CD4-positive, alpha-beta memory T cell (primary cell): ENCODE measurements at regions not wholly inside any gene's neighbourhood (a gene's known extent, or its start where the extent isn't known, plus 50 kb on each side); places are given as distances from the start of the nearest gene placed in this dataset.

Experiments used
- CTCF ChIA-PET: fragments of 350-600 bp; sonication (Branson Sonifier 250); formaldehyde crosslinking; loops from one replicate; lab custom pipeline; 2021; ENCODE audit warnings: inconsistent platforms; ENCODE audit not compliant: partially characterized antibody; lab: Charles Lee
- POLR2A ChIA-PET: fragments of 350-600 bp; sonication (Branson Sonifier 250); formaldehyde crosslinking; loops from one replicate; lab custom pipeline; 2021; ENCODE audit not compliant: partially characterized antibody; lab: Charles Lee
- DNase-seq, 5 donors: peaks; one replicate each; pipeline versions ENCODE4 v3.0.0 to v3.0.0-alpha.2; 2020 to 2022; ENCODE audit warnings: mixed read lengths in 1 of 5
- H3K27ac ChIP-seq: one replicate; pipeline ENCODE4 v1.7.0; 2013; ENCODE audit warnings: low read depth, low read length
- H3K27me3 ChIP-seq: 2 replicates; pipeline ENCODE4 v1.7.0; 2013; ENCODE audit warnings: mild to moderate bottlenecking, low read length, moderate library complexity; ENCODE audit not compliant: insufficient read depth
- H3K36me3 ChIP-seq: 2 replicates; pipeline ENCODE4 v1.7.0; 2013; ENCODE audit warnings: mild to moderate bottlenecking, low read length, moderate library complexity; ENCODE audit not compliant: insufficient read depth
- H3K4me1 ChIP-seq: 2 replicates; pipeline ENCODE4 v1.7.0; 2013; ENCODE audit warnings: mild to moderate bottlenecking, low read length, moderate library complexity; ENCODE audit not compliant: insufficient read depth
- H3K4me3 ChIP-seq, 2 donors: one replicate each; pipeline ENCODE4 v1.7.0; 2013; ENCODE audit warnings: low read length in 2 of 2, mild to moderate bottlenecking in 1 of 2
- H3K9me3 ChIP-seq, 2 donors: one replicate each; pipeline ENCODE4 v1.7.0; 2013; ENCODE audit warnings: low read length in 2 of 2, control low read depth in 1 of 2; ENCODE audit not compliant: control insufficient read depth in 1 of 2
- H3K27ac Mint-ChIP-seq, 7 donors: one replicate each; pipeline ENCODE4 v1.8.0; 2020 to 2021; ENCODE audit warnings: mixed read lengths in 7 of 7, mild to moderate bottlenecking in 6 of 7, inconsistent platforms in 3 of 7, moderate library complexity in 3 of 7
- H3K27me3 Mint-ChIP-seq, 2 donors: one replicate each; pipeline ENCODE4 v1.8.0; 2020 to 2021; ENCODE audit warnings: mixed read lengths in 2 of 2
- H3K36me3 Mint-ChIP-seq, 2 donors: one replicate each; pipeline ENCODE4 v1.8.0; 2020 to 2021; ENCODE audit warnings: mixed read lengths in 2 of 2, inconsistent platforms in 1 of 2, mild to moderate bottlenecking in 1 of 2
- H3K4me1 Mint-ChIP-seq, 4 donors: one replicate each; pipeline ENCODE4 v1.8.0; 2020 to 2021; ENCODE audit warnings: mixed read lengths in 4 of 4, mild to moderate bottlenecking in 1 of 4
- H3K4me3 Mint-ChIP-seq, 8 donors: one replicate each; pipeline ENCODE4 v1.8.0; 2020 to 2021; ENCODE audit warnings: mixed read lengths in 8 of 8, mild to moderate bottlenecking in 7 of 8, moderate library complexity in 6 of 8, inconsistent platforms in 3 of 8
- H3K9me3 Mint-ChIP-seq, 8 donors: one replicate each; pipeline ENCODE4 v1.8.0; 2020 to 2021; ENCODE audit warnings: mixed read lengths in 8 of 8, mild to moderate bottlenecking in 5 of 8, inconsistent platforms in 3 of 8, moderate library complexity in 1 of 8
- intact Hi-C: fragments of 100-400 bp; cut with micrococcal nuclease; formaldehyde crosslinking; loops from one replicate; pipeline ENCODE4 v1.15.1; 2023

DNA sequence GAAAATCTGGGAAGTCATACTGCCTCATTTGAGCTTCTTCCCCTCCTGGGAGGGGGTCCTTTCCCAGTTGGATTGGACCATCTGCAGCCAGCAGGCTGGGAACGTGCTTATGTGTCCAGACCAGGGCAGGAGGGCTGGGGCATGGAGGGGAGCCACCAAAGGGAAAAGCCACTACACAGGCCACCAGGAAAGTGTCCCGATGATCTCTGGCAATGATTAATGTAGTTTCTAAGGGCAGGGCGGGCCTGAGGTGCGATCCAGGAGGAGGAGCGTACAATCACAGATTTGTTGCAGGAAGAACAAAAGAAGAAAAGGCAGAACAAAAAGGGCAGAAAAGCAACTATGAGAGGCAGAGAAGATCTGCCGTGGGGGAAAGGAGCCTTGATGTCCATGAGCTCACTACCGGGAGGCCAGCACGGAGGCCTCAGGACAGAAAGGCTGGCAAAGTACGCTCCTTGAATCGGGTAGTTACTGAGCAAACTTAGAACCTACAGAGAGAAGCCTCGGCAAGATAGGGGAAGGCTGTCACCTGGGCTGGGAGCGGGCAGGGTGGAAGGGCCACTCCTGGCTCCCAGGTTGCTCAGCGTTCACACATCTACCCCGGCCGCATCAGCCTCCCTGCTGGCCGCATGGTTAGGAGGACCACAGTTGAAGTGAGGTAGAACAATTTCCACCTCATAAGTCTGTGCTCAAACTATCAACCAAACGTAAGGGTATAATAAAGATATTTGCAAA, 79.5 kb upstream of the PCSK6 start:
- intact Hi-C loops, result no loop called here
- no peak overlapping the region for H3K27ac ChIP-seq
- no peaks in the 10 kb centered on the region for H3K36me3 ChIP-seq
- peaks cover 0 to 2% (median 0%) of the 10 kb centered on the region in 8 donors for H3K9me3 Mint-ChIP-seq
- ChIA-PET CTCF (no interaction called here), POLR2A (no interaction called here)
- H3K27me3 Mint-ChIP-seq, result peaks cover 13 to 25% of the 10 kb centered on the region in 2 donors
- H3K4me3 Mint-ChIP-seq, result no peak overlapping the region
- H3K4me1 Mint-ChIP-seq, result no peaks in the 10 kb centered on the region
- no peaks in the 10 kb centered on the region for H3K27me3 ChIP-seq
- H3K9me3 ChIP-seq, result no peaks in the 10 kb centered on the region
- no peaks in the 10 kb centered on the region for H3K4me1 ChIP-seq
- no peak overlapping the region for H3K27ac Mint-ChIP-seq
- H3K36me3 Mint-ChIP-seq, result no peaks in the 10 kb centered on the region
- H3K4me3 ChIP-seq, result no peak overlapping the region
- DNase-seq, result no peak

- CTCF ChIA-PET, result interaction anchor here (1.3 kb wide), 1 partner anchor 73 kb away, joined by 3 read pairs; no protein-coding TSS in a partner anchor
Measured at GRCh38 chr15:101568309-101568708, 78.8 kb upstream of the PCSK6 start.

DNA sequence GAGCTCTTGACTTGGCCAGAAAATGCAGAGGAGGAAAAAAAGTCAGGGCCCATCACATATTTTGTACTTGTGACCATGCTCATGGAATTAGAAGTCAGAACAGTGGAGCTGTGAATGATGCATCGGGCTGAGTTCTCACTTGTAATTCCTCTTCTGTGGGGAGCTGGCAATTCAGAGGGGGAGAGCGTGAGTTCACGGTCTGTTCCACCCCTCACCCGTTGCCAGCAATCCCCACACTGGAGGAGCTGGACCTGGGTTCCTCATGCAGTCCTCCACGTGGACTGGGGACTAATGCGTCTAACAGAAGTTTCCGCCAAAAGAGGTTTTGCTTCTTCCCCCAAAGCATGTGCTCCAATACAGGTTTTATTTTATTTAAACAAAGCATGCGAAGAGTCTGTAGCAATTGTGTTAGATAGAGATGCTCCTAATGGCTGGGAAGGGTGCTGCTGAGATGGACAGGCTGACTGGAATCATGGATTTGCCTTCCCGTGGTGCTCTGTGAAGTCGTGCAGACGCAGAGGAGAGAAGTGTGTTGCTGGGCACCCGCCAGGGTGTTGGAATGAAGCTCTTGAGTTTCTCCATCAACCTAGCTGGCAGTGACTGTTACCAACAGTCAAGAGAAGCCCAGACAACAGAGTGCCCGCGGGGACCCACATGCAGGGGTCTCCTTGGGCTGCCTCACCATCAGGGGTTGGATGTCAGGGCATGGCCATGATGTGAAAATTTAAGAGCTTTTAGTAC, 77.4 kb upstream of the PCSK6 start:
- Histone ChIP-seq H3K27me3 (no peaks in the 10 kb centered on the region), H3K9me3 (no peaks in the 10 kb centered on the region), H3K4me1 (no peaks in the 10 kb centered on the region), H3K27ac (no peak overlapping the region), H3K36me3 (no peaks in the 10 kb centered on the region), H3K4me3 (no peak overlapping the region)
- Mint-ChIP-seq H3K4me3 (no peak overlapping the region), H3K36me3 (no peaks in the 10 kb centered on the region), H3K9me3 (no peaks in the 10 kb centered on the region), H3K4me1 (no peaks in the 10 kb centered on the region), H3K27ac (no peak overlapping the region), H3K27me3 (peaks cover 9 to 22% of the 10 kb centered on the region in 2 donors)
- intact Hi-C loops, result no loop called here
- DNase-seq, result no peak
- POLR2A ChIA-PET, result no interaction called here
- CTCF ChIA-PET, result interaction anchor here (1.3 kb wide), 1 partner anchor 75 kb away, joined by 3 read pairs; no protein-coding TSS in a partner anchor

More at GRCh38 chr15:101568309-101568708, 78.8 kb upstream of the PCSK6 start:
- Mint-ChIP-seq H3K4me3 (no peak overlapping the region), H3K4me1 (no peaks in the 10 kb centered on the region), H3K36me3 (no peaks in the 10 kb centered on the region), H3K9me3 (peaks cover 0 to 2% (median 0%) of the 10 kb centered on the region in 8 donors), H3K27ac (no peak overlapping the region), H3K27me3 (peaks cover 10 to 20% of the 10 kb centered on the region in 2 donors)
- Histone ChIP-seq H3K4me3 (no peak overlapping the region), H3K4me1 (no peaks in the 10 kb centered on the region), H3K36me3 (no peaks in the 10 kb centered on the region), H3K27me3 (no peaks in the 10 kb centered on the region), H3K27ac (no peak overlapping the region), H3K9me3 (no peaks in the 10 kb centered on the region)
- intact Hi-C loops, result no loop called here
- POLR2A ChIA-PET, result no interaction called here
- no peak for DNase-seq

GRCh38 chr15:101565377-101565776, 75.9 kb upstream of the PCSK6 start:
- Mint-ChIP-seq H3K27ac (no peak overlapping the region), H3K9me3 (no peaks in the 10 kb centered on the region), H3K4me3 (no peak overlapping the region), H3K4me1 (no peaks in the 10 kb centered on the region), H3K27me3 (peaks cover 11 to 22% of the 10 kb centered on the region in 2 donors), H3K36me3 (no peaks in the 10 kb centered on the region)
- Histone ChIP-seq H3K4me1 (no peaks in the 10 kb centered on the region), H3K27ac (no peak overlapping the region), H3K4me3 (no peak overlapping the region), H3K36me3 (no peaks in the 10 kb centered on the region), H3K27me3 (no peaks in the 10 kb centered on the region), H3K9me3 (no peaks in the 10 kb centered on the region)
- ChIA-PET CTCF (no interaction called here), POLR2A (no interaction called here)
- intact Hi-C loops, result no loop called here
- DNase-seq, result no peak

DNA sequence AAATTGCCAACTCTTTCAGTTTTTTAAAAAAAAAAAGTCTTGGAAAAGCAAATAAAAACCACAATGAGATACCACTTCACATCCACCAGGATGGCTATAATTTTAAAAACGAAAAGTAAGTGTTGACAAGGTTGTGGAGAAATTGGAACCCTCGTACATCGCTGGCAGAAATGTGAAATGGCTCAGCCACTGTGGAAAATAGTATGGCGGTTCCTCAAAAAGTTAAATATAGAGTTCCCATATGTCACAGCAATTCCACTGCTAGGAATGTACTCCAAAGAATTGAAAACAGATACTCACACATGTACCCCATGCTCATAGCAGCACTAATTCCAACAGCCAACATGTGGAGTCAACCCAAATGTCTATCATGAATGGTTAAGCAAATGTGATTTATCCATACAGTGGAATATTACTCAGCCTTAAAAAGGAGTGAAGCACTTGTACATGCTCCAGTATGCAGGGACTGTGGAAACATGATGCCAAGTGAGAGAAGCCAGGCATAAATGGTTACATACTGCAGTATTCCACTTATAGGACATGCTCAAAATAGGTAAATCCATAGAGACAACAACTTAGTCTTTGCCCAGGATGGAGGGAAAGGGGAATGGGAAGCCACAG, 73.8 kb upstream of the PCSK6 start:
- H3K36me3 ChIP-seq, result no peaks in the 10 kb centered on the region
- H3K4me1 Mint-ChIP-seq, result no peaks in the 10 kb centered on the region
- peaks cover 14 to 28% of the 10 kb centered on the region in 2 donors for H3K27me3 Mint-ChIP-seq
- ChIA-PET CTCF (no interaction called here), POLR2A (no interaction called here)
- no peak for DNase-seq
- no peak overlapping the region for H3K4me3 ChIP-seq
- intact Hi-C loops, result no loop called here
- no peaks in the 10 kb centered on the region for H3K9me3 Mint-ChIP-seq
- H3K9me3 ChIP-seq, result no peaks in the 10 kb centered on the region
- H3K27ac Mint-ChIP-seq, result no peak overlapping the region
- no peaks in the 10 kb centered on the region for H3K36me3 Mint-ChIP-seq
- no peak overlapping the region for H3K4me3 Mint-ChIP-seq
- H3K27ac ChIP-seq, result no peak overlapping the region
- H3K4me1 ChIP-seq, result no peaks in the 10 kb centered on the region
- H3K27me3 ChIP-seq, result no peaks in the 10 kb centered on the region

- no peak for DNase-seq
- H3K27me3 ChIP-seq, result no peaks in the 10 kb centered on the region
- Mint-ChIP-seq H3K4me3 (no peak overlapping the region), H3K27ac (no peak overlapping the region), H3K9me3 (no peaks in the 10 kb centered on the region), H3K36me3 (no peaks in the 10 kb centered on the region), H3K27me3 (peaks cover 14 to 27% of the 10 kb centered on the region in 2 donors), H3K4me1 (no peaks in the 10 kb centered on the region)
- no peak overlapping the region for H3K4me3 ChIP-seq
- ChIA-PET POLR2A (interaction anchor here (0.7 kb wide), 1 partner anchor 39 kb away, joined by 3 read pairs; no protein-coding TSS in a partner anchor), CTCF (no interaction called here)
- no peak overlapping the region for H3K27ac ChIP-seq
- H3K9me3 ChIP-seq, result no peaks in the 10 kb centered on the region
- no peaks in the 10 kb centered on the region for H3K36me3 ChIP-seq
- H3K4me1 ChIP-seq, result no peaks in the 10 kb centered on the region
- intact Hi-C loops, result no loop called here
Measured at GRCh38 chr15:101562428-101563059, 73.0 kb upstream of the PCSK6 start.

DNA sequence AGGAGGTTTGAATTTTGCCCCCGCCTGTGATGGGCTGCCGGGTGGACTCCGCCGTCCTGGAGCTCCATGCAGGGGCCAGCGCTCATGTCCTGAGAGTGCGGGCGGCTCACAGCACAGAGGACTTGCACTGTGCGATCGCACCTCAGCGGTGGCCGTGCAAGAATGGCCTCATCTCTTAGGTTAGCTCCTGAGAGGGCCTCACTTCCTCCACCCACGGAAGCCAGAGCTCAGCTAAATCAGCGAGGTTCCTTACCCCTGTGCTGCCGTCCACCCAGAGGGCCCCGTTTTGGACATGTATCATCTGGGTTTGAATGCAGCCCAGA, 72.0 kb upstream of the PCSK6 start:
- intact Hi-C loops, result no loop called here
- Mint-ChIP-seq H3K4me3 (no peak overlapping the region), H3K27me3 (peaks cover 14 to 30% of the 10 kb centered on the region in 2 donors), H3K36me3 (no peaks in the 10 kb centered on the region), H3K9me3 (no peaks in the 10 kb centered on the region), H3K4me1 (no peaks in the 10 kb centered on the region), H3K27ac (no peak overlapping the region)
- DNase-seq, result no peak
- Histone ChIP-seq H3K4me1 (no peaks in the 10 kb centered on the region), H3K4me3 (no peak overlapping the region), H3K9me3 (no peaks in the 10 kb centered on the region), H3K36me3 (no peaks in the 10 kb centered on the region), H3K27ac (no peak overlapping the region), H3K27me3 (no peaks in the 10 kb centered on the region)
- POLR2A ChIA-PET, result interaction anchor here (0.7 kb wide), 1 partner anchor 40 kb away, joined by 3 read pairs; no protein-coding TSS in a partner anchor
- CTCF ChIA-PET, result no interaction called here
